ENCODE measurements at regions not wholly inside any gene's neighbourhood (a gene's known extent, or its start where the extent isn't known, plus 50 kb on each side); places are given as distances from the start of the nearest gene placed in this dataset.

DNA sequence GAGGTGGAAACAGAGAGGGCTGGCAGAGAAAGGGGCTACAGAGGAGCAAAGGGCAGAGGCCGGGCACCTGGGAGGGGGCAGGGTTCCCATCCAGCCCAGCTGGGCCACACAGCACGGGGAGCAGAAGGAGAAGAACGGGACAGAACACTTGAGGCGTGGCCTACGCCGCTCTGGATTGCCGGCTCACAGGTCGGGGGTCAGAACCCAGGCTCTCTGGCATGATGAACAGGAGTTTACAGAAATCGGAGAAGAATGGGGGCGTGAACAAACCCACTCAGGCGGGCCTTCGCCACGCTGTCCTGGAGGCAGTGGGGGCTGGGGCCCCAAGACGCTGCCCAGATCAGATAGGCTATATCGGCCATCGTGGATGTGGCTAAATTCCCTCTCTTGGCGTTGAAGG lies 362.2 kb upstream of the SHH start:
- DNase-seq = no peak

DNA sequence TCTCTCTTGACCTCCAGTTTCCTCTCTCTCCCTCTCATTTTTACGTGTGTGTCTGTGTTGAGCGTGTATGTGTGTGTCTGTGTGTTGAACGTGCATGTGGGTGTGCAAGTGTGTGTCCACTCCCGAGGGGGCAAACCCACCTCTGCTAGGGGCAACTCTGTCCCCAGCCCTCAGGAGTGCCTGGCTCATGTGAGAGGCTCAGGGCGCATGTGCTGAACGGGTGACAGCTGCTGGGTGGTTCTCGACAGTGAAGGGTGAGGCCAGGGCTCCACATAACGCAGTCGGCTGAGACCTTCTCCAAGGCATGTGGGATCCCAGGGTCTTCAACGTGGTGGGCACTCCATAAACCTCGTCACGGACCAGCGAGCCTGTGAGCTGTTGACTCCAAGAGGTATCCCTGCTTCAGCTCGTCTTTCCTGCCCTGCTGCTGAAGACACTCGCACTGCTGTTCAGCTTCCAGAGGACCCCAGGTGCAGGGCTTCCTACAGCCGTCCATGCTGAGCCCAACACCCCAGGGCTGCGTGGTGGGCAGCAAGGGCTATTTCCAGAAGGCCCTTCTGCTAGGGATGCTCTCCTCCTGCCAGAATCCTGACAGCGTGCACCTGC lies 361.6 kb upstream of the SHH start:
- no peak for DNase-seq

DNA sequence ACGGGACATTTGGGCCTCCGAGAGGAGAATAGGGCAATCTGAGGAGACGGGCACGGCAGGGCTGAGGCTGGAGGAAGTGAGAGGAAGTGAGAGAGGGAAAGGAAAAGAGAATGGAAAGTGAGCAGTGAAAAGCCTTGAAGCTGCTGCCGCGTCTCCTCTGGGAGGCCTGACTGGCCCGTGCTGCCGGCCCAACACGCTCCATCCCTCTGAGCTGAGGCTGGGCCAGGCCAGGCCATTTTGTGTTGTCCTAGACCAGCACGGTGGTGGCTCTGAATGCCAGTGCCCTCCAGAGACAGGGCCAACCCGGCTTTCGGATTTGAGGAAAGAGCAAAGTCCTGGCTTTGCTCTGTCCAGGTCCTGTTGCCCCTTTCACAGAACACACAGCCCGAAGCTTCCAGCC lies 361.1 kb upstream of the SHH start:
- no peak for DNase-seq

DNA sequence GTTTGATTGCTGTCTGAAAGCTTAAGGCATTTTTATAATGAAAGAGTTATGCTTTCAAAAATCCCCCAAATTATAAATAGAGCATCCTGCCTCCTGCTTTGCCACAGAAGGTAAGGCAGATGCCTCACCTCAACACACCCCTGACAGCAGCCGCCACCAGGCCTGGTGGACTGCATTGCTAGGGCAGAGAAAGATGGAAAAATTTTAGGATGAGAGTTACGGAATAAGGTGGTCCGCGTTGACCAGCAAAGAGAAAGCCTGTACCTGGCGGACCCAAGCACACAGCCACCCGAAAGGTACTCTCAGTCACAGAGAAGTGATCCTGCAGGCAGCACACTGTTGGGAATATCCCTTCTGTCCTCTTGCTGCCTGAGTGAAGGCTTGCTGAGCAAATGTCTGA lies 360.4 kb upstream of the SHH start:
- no peak for DNase-seq

- DNase-seq = no peak
Measured at GRCh38 chr7:156169474-156170370, 357.5 kb upstream of the SHH start.

DNA sequence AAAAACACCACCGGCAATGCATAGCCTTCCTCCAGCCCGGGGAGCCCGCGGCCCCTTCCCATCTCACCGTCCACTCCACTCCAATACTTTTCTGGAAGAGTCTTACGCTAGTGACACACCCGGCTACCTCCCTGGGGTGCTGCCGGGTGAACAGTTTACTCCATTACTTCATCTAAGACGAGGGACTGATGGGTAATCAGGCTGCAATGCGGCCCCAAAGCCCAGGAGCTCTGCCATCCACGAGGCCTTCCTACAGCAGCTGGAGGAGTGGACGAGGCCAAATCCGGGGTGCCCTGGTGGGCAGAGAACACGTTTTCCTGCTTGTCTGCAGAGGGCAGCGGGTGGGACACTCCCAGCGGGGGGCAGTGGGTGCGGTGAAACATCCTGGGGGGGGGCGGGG lies 356.2 kb upstream of the SHH start:
- DNase-seq = no peak

- DNase-seq = no peak
Measured at GRCh38 chr7:156167987-156168386, 355.7 kb upstream of the SHH start.

DNA sequence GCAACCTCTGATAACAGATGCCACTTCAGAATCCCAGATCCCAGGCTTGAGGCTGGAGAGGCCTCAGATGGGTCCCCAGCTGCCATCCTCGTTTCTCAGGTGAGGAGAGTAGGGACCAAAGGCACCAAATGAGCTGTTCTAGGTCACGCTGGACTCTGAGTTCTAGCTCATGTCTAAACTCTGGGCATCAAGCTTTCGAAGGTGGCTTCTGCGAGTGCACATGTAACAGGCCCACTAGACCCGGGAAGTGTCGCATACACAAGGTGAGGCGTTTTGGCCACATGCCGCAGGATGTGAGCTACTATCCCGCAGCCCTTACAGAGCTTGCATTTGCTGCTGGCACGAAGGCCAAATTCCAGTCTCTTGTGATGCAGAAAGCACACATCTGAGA lies 355.1 kb upstream of the SHH start:
- no peak for DNase-seq

DNA sequence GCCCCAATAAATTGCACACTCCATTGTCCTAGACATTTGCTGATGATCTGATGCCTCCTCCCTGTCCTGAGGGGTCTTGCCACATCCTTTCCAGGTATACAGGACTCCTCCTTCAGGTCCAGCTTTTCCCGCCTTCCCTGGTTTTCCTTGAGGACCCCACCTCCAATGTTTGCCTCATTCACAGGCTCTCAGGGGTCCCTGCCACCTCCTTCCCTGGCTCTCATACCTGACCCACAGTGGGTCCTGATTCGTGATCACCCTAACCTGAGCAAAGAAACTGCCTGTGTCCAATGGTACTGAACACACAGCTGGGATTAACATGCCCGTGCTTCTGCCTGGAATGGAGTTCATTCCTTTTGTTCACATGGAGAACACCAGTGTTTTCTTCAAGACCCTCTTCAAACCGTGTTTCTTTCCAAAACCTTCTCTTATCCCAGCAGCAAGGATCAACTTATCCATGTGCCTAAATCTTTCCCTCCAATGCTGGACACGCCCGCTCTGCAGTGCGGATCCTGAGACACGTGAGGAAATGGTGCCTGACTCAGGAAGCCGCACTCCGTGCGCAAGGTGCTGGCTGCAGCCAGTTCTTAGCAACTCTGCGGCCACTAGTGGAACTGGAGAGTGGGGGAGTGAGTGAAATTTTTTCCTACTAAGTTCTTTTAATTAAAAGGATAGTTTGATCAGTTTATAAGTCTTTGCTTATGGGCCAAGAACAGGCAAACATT lies 354.6 kb upstream of the SHH start:
- DNase-seq = no peak

DNA sequence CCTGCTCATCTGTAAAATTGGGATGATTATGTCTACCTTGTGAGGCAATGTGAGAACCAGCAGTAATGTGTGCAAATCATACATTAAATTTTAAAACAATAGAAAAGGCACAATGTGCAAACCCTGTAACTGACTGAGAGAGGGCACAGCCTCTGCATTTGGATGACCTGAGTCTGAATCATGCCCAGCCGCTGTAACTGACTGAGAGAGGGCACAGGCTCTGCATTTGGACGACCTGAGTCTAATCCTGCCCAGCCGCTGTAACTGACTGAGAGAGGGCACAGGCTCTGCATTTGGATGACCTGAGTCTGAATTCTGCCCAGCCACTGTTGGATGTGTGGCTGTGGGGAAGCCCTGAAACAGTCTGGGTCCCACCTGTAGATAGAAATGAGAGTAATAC lies 351.5 kb upstream of the SHH start:
- no peak for DNase-seq

DNA sequence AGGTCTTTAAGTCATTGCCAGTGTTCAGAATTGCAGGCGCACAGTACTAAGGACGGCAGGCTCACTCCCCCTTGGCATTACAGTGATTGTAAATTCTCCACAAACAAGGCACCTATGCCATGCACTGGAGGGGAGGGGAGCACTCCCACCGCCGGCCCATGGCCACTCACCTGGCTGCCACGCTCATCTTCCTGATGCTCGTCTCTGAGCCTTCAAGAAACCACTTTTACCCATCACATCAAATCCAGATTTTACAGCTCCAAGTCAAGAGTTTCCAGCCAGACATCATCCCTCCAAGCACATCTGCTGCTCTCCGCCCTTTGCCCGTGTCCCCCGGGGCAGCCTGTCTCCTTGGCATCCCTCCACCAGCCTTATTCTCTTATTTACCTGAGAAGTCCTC lies 350.2 kb upstream of the SHH start:
- DNase-seq = no peak

- no peak for DNase-seq
Measured at GRCh38 chr7:156160811-156161210, 348.5 kb upstream of the SHH start.

DNA sequence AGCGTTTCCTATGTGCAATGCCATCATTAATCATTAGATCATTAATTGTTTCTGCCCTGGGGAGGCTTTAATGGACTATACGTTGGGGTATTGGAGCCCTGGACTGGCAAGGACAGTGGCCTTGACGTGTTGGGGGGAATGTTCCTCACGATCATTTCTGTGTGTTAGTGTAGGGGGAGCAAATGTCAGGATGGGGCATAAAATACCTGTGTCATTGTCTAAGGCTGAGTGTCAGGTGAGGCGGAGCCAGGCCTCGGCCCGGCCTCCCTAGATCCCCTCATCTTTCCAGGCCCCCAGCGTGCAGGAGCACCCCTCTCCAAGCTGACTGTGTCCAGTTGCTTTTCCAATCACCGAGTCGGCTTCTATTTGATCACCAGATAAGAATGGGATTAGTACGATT lies 346.4 kb upstream of the SHH start:
- DNase-seq = no peak

GRCh38 chr7:156158213-156158612 lies 345.9 kb upstream of the SHH start:
- no peak for DNase-seq

GRCh38 chr7:156157409-156158012 lies 345.2 kb upstream of the SHH start:
- no peak for DNase-seq

- DNase-seq = no peak
Measured at GRCh38 chr7:156156734-156157408, 344.6 kb upstream of the SHH start.

DNA sequence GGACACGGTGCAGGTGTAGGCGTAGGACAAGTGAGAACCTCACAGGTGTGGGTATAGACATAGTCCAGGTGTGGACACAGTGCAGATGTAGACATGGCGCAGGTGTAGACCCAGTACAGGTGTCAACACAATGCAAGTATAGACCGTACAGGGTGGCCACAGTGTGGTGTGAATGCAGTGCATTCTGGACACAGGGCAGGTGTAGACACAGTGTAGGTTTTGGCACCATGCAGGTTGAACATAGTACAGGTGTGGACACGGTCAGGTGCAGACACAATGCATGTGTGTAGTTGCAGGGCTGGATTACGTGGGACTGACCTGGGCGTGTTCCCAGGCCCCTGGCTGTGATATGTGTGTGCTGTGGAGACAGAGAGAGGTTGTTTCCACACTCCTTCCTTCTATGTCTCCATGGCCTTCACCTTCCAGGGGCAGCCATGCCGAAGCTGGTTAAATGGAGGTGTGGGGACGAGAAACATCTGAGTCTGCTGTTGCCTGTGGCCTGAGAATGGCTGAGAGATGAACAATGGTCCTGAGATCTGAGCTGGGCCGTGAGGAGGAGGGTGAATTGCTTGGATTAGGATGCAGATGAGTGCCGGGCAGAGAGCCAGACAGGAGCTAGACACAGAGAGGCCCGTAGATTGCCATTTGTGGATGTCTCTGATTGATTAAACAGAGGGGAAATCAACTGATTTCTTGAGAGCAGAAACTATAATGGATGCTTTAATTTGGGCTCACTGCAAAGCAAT lies 343.9 kb upstream of the SHH start:
- no peak for DNase-seq

DNA sequence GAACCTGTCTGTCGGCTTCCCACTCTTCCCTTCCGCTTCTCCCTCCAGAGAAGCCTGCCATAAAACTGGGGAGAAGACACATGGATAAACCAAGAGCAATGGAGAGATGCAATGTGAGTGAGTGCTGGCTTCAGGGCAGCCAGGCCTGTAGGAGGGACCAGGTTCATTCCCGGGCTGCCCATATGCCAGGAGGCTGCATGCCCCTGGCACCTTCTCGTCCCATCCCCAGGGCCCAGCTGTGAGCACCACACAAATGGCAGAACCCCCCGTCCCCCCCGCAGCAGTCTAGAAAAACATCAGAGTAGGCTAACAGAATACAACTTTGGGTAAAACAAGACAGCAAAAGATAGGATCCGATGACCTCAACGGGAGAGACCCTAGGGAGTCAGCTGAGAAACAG lies 341.3 kb upstream of the SHH start:
- no peak for DNase-seq

DNA sequence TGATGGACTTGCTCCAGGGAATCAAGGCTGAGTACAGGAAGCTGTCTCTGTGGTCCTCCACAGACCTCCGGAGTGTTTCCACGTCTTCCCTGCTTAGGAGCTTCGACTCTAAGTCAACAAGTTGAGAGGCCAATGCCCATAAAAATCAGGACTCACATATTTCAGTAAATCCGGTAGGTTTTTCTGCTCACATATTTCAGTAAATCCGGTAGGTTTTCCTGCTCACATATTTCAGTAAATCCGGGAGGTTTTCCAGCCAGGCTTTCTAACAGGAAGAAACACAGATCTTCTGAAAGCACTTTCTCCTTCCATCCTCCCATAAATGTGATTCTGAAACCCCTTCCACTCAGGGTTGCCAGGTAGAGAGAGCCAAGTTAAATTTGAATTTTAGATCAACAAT lies 340.1 kb upstream of the SHH start:
- no peak for DNase-seq

DNA sequence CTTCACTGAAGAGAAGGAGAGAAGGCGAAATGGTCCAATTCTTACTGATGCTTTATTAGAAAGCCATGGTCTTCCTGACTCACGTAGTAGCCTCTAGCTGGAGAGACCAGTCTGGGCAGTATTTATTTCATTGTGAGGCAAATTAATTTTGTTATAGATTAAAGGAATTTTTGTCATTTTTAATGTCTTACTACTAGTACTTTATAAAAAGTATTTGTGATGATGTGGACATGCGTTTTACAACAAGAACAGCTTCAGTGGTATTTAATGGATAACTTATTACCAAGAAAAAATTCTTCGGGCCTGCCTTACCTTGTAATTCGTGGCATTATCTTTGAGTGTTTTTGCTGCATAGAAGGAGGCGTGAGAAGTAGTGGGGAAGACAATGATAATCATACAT lies 339.4 kb upstream of the SHH start:
- no peak for DNase-seq

DNA sequence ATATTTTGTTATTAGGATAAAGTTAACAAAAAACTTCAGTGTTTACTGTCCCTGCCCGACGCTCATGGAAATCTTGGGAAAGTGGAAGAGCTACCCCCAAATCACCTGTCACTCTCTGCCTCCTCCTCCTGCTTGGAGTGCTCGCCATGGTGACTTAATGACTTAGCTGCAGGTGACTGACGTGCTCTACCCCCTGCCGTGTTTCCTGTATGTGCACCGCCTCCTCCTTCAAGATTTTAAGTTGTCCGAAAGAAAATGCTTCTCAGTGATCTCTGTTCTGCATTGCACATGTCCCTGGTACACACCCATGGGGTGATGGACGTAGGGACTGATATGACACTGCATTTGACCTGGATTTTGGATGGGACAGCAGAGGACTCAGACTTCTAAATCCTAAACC lies 338.8 kb upstream of the SHH start:
- no peak for DNase-seq

GRCh38 chr7:156148995-156149394 lies 336.7 kb upstream of the SHH start:
- no peak for DNase-seq

Measured in stimulated activated naive CD4-positive, alpha-beta T cell (primary cell).